ENCODE measurements at regions not wholly inside any gene's neighbourhood (a gene's known extent, or its start where the extent isn't known, plus 50 kb on each side); places are given as distances from the start of the nearest gene placed in this dataset.
"Not testable (repeated sequence)": the region's sequence is repeated elsewhere in the genome, so short reads cannot be mapped to it uniquely, and the experiment has no call there.

GRCh38 chr1:70503358-70503757 is 92.3 kb downstream of the CTH start:
- no peak overlapping the region for H3K4me2 ChIP-seq (ENCODE audit: low read depth, low read length, poor library complexity, severe bottlenecking)
- H3K79me2 ChIP-seq (ENCODE audit: insufficient read depth, low read length) = no peaks in the 10 kb centered on the region
- no peaks in the 10 kb centered on the region for H4K20me1 ChIP-seq (ENCODE audit: insufficient read depth, low read length, poor library complexity, severe bottlenecking)

GRCh38 chr1:70504176-70504820 is 93.2 kb downstream of the CTH start:
- H3K4me3 ChIP-seq (ENCODE audit: low read length, poor library complexity, severe bottlenecking) = no peak overlapping the region
- H3K27me3 ChIP-seq (ENCODE audit: insufficient read depth, low read length, poor library complexity, severe bottlenecking) = no peaks in the 10 kb centered on the region
- no peaks in the 10 kb centered on the region for H3K9me2 ChIP-seq (replicated peaks; ENCODE audit: low read depth, low read length)
- no peaks in the 10 kb centered on the region for H3K36me3 ChIP-seq (ENCODE audit: insufficient read depth, low read length)
- H3K79me2 ChIP-seq (ENCODE audit: insufficient read depth, low read length) = no peaks in the 10 kb centered on the region
- H3F3A ChIP-seq (ENCODE audit: low read depth) = no peaks in the 10 kb centered on the region
- TF ChIP-seq EZH2phosphoT487 (IDR thresholded peaks at IDR 0.05; ENCODE audit: borderline replicate concordance) (no peak), CTCF (conservative IDR thresholded peaks at IDR 0.05; ENCODE audit: low read length) (no peak)
- H2AFZ ChIP-seq (ENCODE audit: low read length) = no peak overlapping the region
- no peak overlapping the region for H3K4me2 ChIP-seq (ENCODE audit: low read depth, low read length, poor library complexity, severe bottlenecking)
- no peaks in the 10 kb centered on the region for H4K20me1 ChIP-seq (ENCODE audit: insufficient read depth, low read length, poor library complexity, severe bottlenecking)
- no peaks in the 10 kb centered on the region for H3K9me3 ChIP-seq (ENCODE audit: insufficient read depth, low read depth, low read length)
- H3K9ac ChIP-seq (ENCODE audit: low read depth, low read length, poor library complexity, severe bottlenecking) = no peak overlapping the region
- no peaks in the 10 kb centered on the region for H3K4me1 ChIP-seq (ENCODE audit: insufficient read depth, low read length, poor library complexity, severe bottlenecking)

More at GRCh38 chr1:70503358-70503757, 92.3 kb downstream of the CTH start:
- Histone ChIP-seq H3K4me3 (ENCODE audit: low read length, poor library complexity, severe bottlenecking) (no peak overlapping the region), H3K9ac (ENCODE audit: low read depth, low read length, poor library complexity, severe bottlenecking) (no peak overlapping the region), H3K27me3 (ENCODE audit: insufficient read depth, low read length, poor library complexity, severe bottlenecking) (no peaks in the 10 kb centered on the region), H3K4me1 (ENCODE audit: insufficient read depth, low read length, poor library complexity, severe bottlenecking) (peaks cover 4% of the 10 kb centered on the region), H3K9me2 (replicated peaks; ENCODE audit: low read depth, low read length) (no peaks in the 10 kb centered on the region), H3K9me3 (ENCODE audit: insufficient read depth, low read depth, low read length) (no peaks in the 10 kb centered on the region), H2AFZ (ENCODE audit: low read length) (no peak overlapping the region), H3F3A (ENCODE audit: low read depth) (no peaks in the 10 kb centered on the region), H3K36me3 (ENCODE audit: insufficient read depth, low read length) (no peaks in the 10 kb centered on the region)
- TF ChIP-seq EZH2phosphoT487 (IDR thresholded peaks at IDR 0.05; ENCODE audit: borderline replicate concordance) (no peak), CTCF (conservative IDR thresholded peaks at IDR 0.05; ENCODE audit: low read length) (no peak)

GRCh38 chr1:70504821-70505193 is 93.7 kb downstream of the CTH start:
- H3K4me2 ChIP-seq (ENCODE audit: low read depth, low read length, poor library complexity, severe bottlenecking) = no peak overlapping the region
- H3K36me3 ChIP-seq (ENCODE audit: insufficient read depth, low read length) = no peaks in the 10 kb centered on the region
- H3K9ac ChIP-seq (ENCODE audit: low read depth, low read length, poor library complexity, severe bottlenecking) = no peak overlapping the region
- H2AFZ ChIP-seq (ENCODE audit: low read length) = no peak overlapping the region
- H3K9me2 ChIP-seq (replicated peaks; ENCODE audit: low read depth, low read length) = no peaks in the 10 kb centered on the region
- H3K4me1 ChIP-seq (ENCODE audit: insufficient read depth, low read length, poor library complexity, severe bottlenecking) = no peaks in the 10 kb centered on the region
- H3K27me3 ChIP-seq (ENCODE audit: insufficient read depth, low read length, poor library complexity, severe bottlenecking) = no peaks in the 10 kb centered on the region
- H3K9me3 ChIP-seq (ENCODE audit: insufficient read depth, low read depth, low read length) = no peaks in the 10 kb centered on the region
- H4K20me1 ChIP-seq (ENCODE audit: insufficient read depth, low read length, poor library complexity, severe bottlenecking) = no peaks in the 10 kb centered on the region
- H3K4me3 ChIP-seq (ENCODE audit: low read length, poor library complexity, severe bottlenecking) = no peak overlapping the region
- H3K79me2 ChIP-seq (ENCODE audit: insufficient read depth, low read length) = no peaks in the 10 kb centered on the region
- H3F3A ChIP-seq (ENCODE audit: low read depth) = no peaks in the 10 kb centered on the region
- TF ChIP-seq CTCF (conservative IDR thresholded peaks at IDR 0.05; ENCODE audit: low read length) = no peak
- no peak for TF ChIP-seq EZH2phosphoT487 (IDR thresholded peaks at IDR 0.05; ENCODE audit: borderline replicate concordance)

GRCh38 chr1:70507991-70508390 is 96.9 kb downstream of the CTH start:
- not testable (repeated sequence) for H3K4me3 ChIP-seq (ENCODE audit: low read length, poor library complexity, severe bottlenecking); H3K9me3 ChIP-seq (ENCODE audit: insufficient read depth, low read depth, low read length); H3K27me3 ChIP-seq (ENCODE audit: insufficient read depth, low read length, poor library complexity, severe bottlenecking); H3K4me2 ChIP-seq (ENCODE audit: low read depth, low read length, poor library complexity, severe bottlenecking); H3K9me2 ChIP-seq (replicated peaks; ENCODE audit: low read depth, low read length); H3K4me1 ChIP-seq (ENCODE audit: insufficient read depth, low read length, poor library complexity, severe bottlenecking); H3K79me2 ChIP-seq (ENCODE audit: insufficient read depth, low read length); H2AFZ ChIP-seq (ENCODE audit: low read length); H3K36me3 ChIP-seq (ENCODE audit: insufficient read depth, low read length); H4K20me1 ChIP-seq (ENCODE audit: insufficient read depth, low read length, poor library complexity, severe bottlenecking); H3F3A ChIP-seq (ENCODE audit: low read depth); H3K9ac ChIP-seq (ENCODE audit: low read depth, low read length, poor library complexity, severe bottlenecking)
